22Rv1 (cell line): ENCODE measurements at regions not wholly inside any gene's neighbourhood (a gene's known extent, or its start where the extent isn't known, plus 50 kb on each side); places are given as distances from the start of the nearest gene placed in this dataset.

Source experiments
- ZFX ChIP-seq: fragments of 450-650 bp; IDR thresholded peaks from 2 replicates; pipeline ENCODE4 v1.6.1; 2017; ENCODE audit warnings: antibody characterized with exemption, borderline replicate concordance
- TF ChIP-seq, protein P1 (sequence below): fragments of 450-650 bp; IDR thresholded peaks from 2 replicates; pipeline ENCODE4 v1.5.1; 2017; ENCODE audit warnings: mild to moderate bottlenecking

DNA sequence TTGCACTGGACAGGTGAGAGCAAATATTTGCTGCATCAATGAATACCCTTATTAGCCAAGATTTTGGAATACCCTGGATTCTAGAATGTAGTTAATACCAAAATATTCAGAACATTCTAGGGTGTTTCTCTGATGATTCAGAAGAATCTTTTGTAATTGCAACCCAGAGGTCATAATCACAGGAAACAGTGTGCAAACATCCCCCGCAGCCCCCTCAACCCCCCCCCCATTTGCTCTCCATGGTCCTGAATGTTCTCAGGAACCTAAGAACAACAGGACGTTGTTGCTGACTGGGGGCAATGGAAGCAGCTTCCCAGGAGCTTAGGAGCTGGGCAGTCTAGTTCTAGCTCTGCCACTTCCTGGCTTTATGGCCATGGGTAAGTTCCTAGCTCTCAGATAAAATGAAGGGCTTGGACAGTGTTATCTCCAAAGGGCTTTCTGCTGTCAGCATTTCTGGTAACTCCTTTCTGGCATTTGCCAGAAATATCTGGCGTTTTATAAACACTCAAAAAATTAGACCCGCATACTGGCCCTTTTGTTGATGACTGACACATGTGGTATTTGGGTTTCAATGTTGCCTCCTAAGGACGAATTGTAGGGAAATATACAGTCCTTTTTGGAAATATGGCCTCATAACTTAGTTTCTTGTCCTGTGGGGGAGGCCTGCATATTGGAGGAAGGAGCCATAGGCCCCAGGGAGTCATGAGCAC lies 178.6 kb downstream of the RRAGC start:
- TF ChIP-seq, protein P1, sequence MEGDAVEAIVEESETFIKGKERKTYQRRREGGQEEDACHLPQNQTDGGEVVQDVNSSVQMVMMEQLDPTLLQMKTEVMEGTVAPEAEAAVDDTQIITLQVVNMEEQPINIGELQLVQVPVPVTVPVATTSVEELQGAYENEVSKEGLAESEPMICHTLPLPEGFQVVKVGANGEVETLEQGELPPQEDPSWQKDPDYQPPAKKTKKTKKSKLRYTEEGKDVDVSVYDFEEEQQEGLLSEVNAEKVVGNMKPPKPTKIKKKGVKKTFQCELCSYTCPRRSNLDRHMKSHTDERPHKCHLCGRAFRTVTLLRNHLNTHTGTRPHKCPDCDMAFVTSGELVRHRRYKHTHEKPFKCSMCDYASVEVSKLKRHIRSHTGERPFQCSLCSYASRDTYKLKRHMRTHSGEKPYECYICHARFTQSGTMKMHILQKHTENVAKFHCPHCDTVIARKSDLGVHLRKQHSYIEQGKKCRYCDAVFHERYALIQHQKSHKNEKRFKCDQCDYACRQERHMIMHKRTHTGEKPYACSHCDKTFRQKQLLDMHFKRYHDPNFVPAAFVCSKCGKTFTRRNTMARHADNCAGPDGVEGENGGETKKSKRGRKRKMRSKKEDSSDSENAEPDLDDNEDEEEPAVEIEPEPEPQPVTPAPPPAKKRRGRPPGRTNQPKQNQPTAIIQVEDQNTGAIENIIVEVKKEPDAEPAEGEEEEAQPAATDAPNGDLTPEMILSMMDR: no peak
- TF ChIP-seq ZFX: no peak
